B cell (primary cell): ENCODE measurements at regions not wholly inside any gene's neighbourhood (a gene's known extent, or its start where the extent isn't known, plus 50 kb on each side); places are given as distances from the start of the nearest gene placed in this dataset.

ENCODE experiments used
- ATAC-seq: fragments of 200-7000 bp; cut with Tn5 transposase; one replicate; pipeline ENCODE4 v1.10.0; 2021; ENCODE audit warnings: low read depth, mild to moderate bottlenecking, moderate number of reproducible peaks, moderate library complexity
- CTCF ChIA-PET: fragments of 350-600 bp; sonication (Branson Sonifier 250); formaldehyde crosslinking; loops from one replicate; lab custom pipeline; 2021; ENCODE audit warnings: antibody characterized with exemption, inconsistent platforms; lab: Charles Lee
- POLR2A ChIA-PET: fragments of 350-600 bp; sonication (Branson Sonifier 250); formaldehyde crosslinking; loops from one replicate; lab custom pipeline; 2021; ENCODE audit warnings: antibody characterized with exemption; lab: Charles Lee
- DNase-seq: peaks from one replicate; pipeline ENCODE4 v3.0.0; 2013
- H2AFZ ChIP-seq: 2 replicates; pipeline ENCODE4 v1.6.1; 2012; ENCODE audit warnings: mild to moderate bottlenecking, low read depth, low read length; ENCODE audit not compliant: insufficient read depth, poor library complexity, severe bottlenecking
- H3K27ac ChIP-seq, 2 donors: 1 replicate in 1 of 2; 2 replicates in 1 of 2; pipeline ENCODE4 v1.5.1; 2012 to 2013; ENCODE audit warnings: low read length in 2 of 2, mild to moderate bottlenecking in 2 of 2, moderate library complexity in 1 of 2
- H3K27me3 ChIP-seq, 4 experiments: fragments of 200-600 bp in 1 of 4; sonication (generic) in 1 of 4; replicated peaks in 1 of 4; 1 replicate in 2 of 4; 2 replicates in 2 of 4; pipeline versions ENCODE4 v1.6.1 to v1.7.0; 2013 to 2016; ENCODE audit warnings: low read length in 3 of 4, mild to moderate bottlenecking in 2 of 4, mixed read lengths in 1 of 4, moderate library complexity in 1 of 4; ENCODE audit not compliant: insufficient read depth in 4 of 4, control insufficient read depth in 3 of 4; ENCODE audit errors: control extremely low read depth in 1 of 4
- H3K36me3 ChIP-seq, 2 experiments: replicated peaks in 1 of 2; 1 replicate in 1 of 2; 2 replicates in 1 of 2; pipeline versions ENCODE4 v1.6.1 to v1.7.1; 2013; ENCODE audit warnings: low read length in 1 of 2; ENCODE audit not compliant: insufficient read depth in 2 of 2, control insufficient read depth in 1 of 2; ENCODE audit errors: control extremely low read depth in 1 of 2, extremely low read depth in 1 of 2
- H3K4me1 ChIP-seq, 2 donors: fragments of 200-600 bp in 1 of 2; sonication (generic) in 1 of 2; 1 replicate in 1 of 2; 2 replicates in 1 of 2; pipeline versions ENCODE4 v1.5.1 to v1.6.1; 2013 to 2017; ENCODE audit warnings: low read length in 2 of 2; ENCODE audit not compliant: control insufficient read depth in 2 of 2, insufficient read depth in 2 of 2
- H3K4me2 ChIP-seq: replicated peaks from 2 replicates; pipeline ENCODE3; 2012; ENCODE audit warnings: mild to moderate bottlenecking, low read depth, low read length; ENCODE audit not compliant: poor library complexity, severe bottlenecking
- H3K4me3 ChIP-seq, 5 experiments: fragments of 200-600 bp in 1 of 5; sonication (generic) in 1 of 5; 1 replicate in 3 of 5; 2 replicates in 2 of 5; pipeline versions ENCODE4 v1.5.1 to v1.7.0; 2011 to 2016; ENCODE audit warnings: low read length in 4 of 5, mild to moderate bottlenecking in 4 of 5, low read depth in 2 of 5, control low read depth in 1 of 5, moderate library complexity in 1 of 5; ENCODE audit not compliant: insufficient read depth in 1 of 5; ENCODE audit errors: control extremely low read depth in 1 of 5, extremely low read depth in 1 of 5
- H3K79me2 ChIP-seq: fragments of 200-600 bp; sonication (generic); one replicate; pipeline ENCODE4 v1.6.0; 2016; ENCODE audit warnings: low read length; ENCODE audit not compliant: control insufficient read depth, insufficient read depth
- H3K9ac ChIP-seq: fragments of 200-600 bp; sonication (generic); 2 replicates; pipeline ENCODE4 v1.6.1; 2017; ENCODE audit warnings: mild to moderate bottlenecking, low read length, moderate library complexity
- H3K9me3 ChIP-seq, 3 donors: one replicate each; pipeline versions ENCODE4 v1.6.1 to v1.7.1; 2013; ENCODE audit warnings: low read length in 2 of 3; ENCODE audit not compliant: control insufficient read depth in 2 of 3, insufficient read depth in 1 of 3; ENCODE audit errors: control extremely low read depth in 1 of 3
- H4K20me1 ChIP-seq: 2 replicates; pipeline ENCODE4 v1.6.0; 2012; ENCODE audit warnings: mild to moderate bottlenecking, low read length; ENCODE audit not compliant: insufficient read depth, control insufficient read depth, poor library complexity, severe bottlenecking
- H3K27ac Mint-ChIP-seq: one replicate; pipeline ENCODE4 v1.8.0; 2021; ENCODE audit warnings: mixed read lengths
- H3K27me3 Mint-ChIP-seq: one replicate; pipeline ENCODE4 v1.8.0; 2021; ENCODE audit warnings: mixed read lengths
- H3K4me1 Mint-ChIP-seq: one replicate; pipeline ENCODE4 v1.8.0; 2021; ENCODE audit warnings: mixed read lengths
- H3K4me3 Mint-ChIP-seq: one replicate; pipeline ENCODE4 v1.8.0; 2021; ENCODE audit warnings: mixed read lengths
- H3K9me3 Mint-ChIP-seq: one replicate; pipeline ENCODE4 v1.8.0; 2022; ENCODE audit warnings: mixed read lengths; ENCODE audit not compliant: insufficient read depth
- EZH2 ChIP-seq: IDR thresholded peaks from 2 replicates; pipeline ENCODE4 v1.6.1; 2012; ENCODE audit warnings: borderline replicate concordance, low read depth, mild to moderate bottlenecking, moderate library complexity, low read length; ENCODE audit not compliant: insufficient read depth, poor library complexity, severe bottlenecking
- WGBS: methylation state at CpG from one replicate; pipeline ENCODE4 v1.1.5; 2013; ENCODE audit warnings: missing lambda C conversion rate; ENCODE audit not compliant: insufficient coverage; 5-methylcytosine and 5-hydroxymethylcytosine counted together
- intact Hi-C: fragments of 100-400 bp; cut with micrococcal nuclease; formaldehyde crosslinking; loops from one replicate; pipeline ENCODE4 v1.10.0; 2022
- TF ChIP-seq, protein P1 (sequence below): fragments of 200-600 bp; IDR thresholded peaks from one replicate; pipeline ENCODE4 v1.8.0; 2022; ENCODE audit warnings: antibody characterized with exemption, mild to moderate bottlenecking

DNA sequence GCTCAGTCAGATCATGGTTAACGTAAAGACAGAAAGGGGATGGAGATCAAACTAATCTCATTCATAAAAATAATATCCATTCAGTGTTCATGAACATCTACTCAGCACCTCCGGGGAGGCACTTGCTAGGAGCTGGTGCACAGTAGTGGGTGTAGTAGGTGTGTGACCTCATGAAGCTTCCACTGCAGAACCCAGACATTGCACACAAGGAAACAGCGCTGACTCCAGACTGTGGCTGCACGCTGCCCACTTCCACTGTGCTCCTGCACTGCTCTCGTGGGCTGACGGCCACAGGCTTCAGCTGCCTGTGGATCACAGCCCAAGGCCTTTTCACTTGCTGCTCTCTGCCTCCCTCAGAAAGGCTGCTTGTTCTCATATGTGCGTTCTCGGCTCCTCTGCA lies 214.4 kb upstream of the ZNF507 start:
- Histone ChIP-seq H3K4me1 (no peaks in the 10 kb centered on the region), H4K20me1 (no peaks in the 10 kb centered on the region), H3K27ac (no peak overlapping the region), H3K4me2 (no peak overlapping the region), H2AFZ (no peak overlapping the region), H3K36me3 (no peaks in the 10 kb centered on the region), H3K27me3 (no peaks in the 10 kb centered on the region), H3K9ac (no peak overlapping the region), H3K79me2 (no peaks in the 10 kb centered on the region), H3K9me3 (peaks cover 0 to 7% (median 0%) of the 10 kb centered on the region in 3 donors), H3K4me3 (no peak overlapping the region)
- DNase-seq = no peak
- no peak for TF ChIP-seq EZH2
- TF ChIP-seq, protein P1, sequence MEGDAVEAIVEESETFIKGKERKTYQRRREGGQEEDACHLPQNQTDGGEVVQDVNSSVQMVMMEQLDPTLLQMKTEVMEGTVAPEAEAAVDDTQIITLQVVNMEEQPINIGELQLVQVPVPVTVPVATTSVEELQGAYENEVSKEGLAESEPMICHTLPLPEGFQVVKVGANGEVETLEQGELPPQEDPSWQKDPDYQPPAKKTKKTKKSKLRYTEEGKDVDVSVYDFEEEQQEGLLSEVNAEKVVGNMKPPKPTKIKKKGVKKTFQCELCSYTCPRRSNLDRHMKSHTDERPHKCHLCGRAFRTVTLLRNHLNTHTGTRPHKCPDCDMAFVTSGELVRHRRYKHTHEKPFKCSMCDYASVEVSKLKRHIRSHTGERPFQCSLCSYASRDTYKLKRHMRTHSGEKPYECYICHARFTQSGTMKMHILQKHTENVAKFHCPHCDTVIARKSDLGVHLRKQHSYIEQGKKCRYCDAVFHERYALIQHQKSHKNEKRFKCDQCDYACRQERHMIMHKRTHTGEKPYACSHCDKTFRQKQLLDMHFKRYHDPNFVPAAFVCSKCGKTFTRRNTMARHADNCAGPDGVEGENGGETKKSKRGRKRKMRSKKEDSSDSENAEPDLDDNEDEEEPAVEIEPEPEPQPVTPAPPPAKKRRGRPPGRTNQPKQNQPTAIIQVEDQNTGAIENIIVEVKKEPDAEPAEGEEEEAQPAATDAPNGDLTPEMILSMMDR = no peak
- whole genome bisulfite sequencing = 89% methylated on average over 6 of the region's 8 CpGs
- CTCF ChIA-PET = no interaction called here
- Mint-ChIP-seq H3K27ac (no peak overlapping the region), H3K27me3 (no peaks in the 10 kb centered on the region), H3K9me3 (peaks cover 3% of the 10 kb centered on the region), H3K4me3 (no peak overlapping the region), H3K4me1 (no peaks in the 10 kb centered on the region)
- ATAC-seq = no peak
- intact Hi-C loops = no loop called here
- POLR2A ChIA-PET = no interaction called here

DNA sequence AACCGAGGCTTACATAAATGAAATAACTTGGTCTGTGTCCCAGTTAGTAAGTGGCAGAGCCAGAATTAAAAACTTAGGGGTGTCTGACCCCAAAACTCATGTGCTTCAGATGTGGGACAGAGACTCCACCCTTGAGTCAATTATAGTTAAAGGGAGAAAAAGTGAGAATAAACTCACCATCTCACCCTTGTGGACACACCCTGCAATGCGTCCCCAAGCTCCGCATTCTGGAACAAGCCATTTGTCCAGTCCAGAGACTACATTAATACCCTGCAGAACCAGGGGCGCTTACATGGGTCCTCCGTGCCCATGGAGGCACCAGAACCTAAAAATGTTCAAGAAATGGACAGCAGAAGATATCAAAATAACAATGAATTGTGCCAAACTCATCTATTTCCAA lies 207.0 kb upstream of the ZNF507 start:
- H2AFZ ChIP-seq = no peak overlapping the region
- WGBS = 93% methylated on average over 5 of the region's 5 CpGs
- H3K9me3 ChIP-seq = no peaks in the 10 kb centered on the region
- Mint-ChIP-seq H3K4me1 (no peaks in the 10 kb centered on the region), H3K27ac (no peak overlapping the region), H3K27me3 (no peaks in the 10 kb centered on the region), H3K9me3 (peaks cover 3% of the 10 kb centered on the region), H3K4me3 (no peak overlapping the region)
- ATAC-seq (no peak), DNase-seq (no peak)
- H3K9ac ChIP-seq = no peak overlapping the region
- no peak overlapping the region for H3K27ac ChIP-seq
- CTCF ChIA-PET = no interaction called here
- intact Hi-C loops = no loop called here
- H3K36me3 ChIP-seq = no peaks in the 10 kb centered on the region
- H3K4me1 ChIP-seq = no peaks in the 10 kb centered on the region
- POLR2A ChIA-PET = no interaction called here
- no peak for TF ChIP-seq EZH2
- TF ChIP-seq, protein P1 = no peak
- no peak overlapping the region for H3K4me3 ChIP-seq
- no peaks in the 10 kb centered on the region for H3K27me3 ChIP-seq
- no peaks in the 10 kb centered on the region for H3K79me2 ChIP-seq
- H4K20me1 ChIP-seq = no peaks in the 10 kb centered on the region
- H3K4me2 ChIP-seq = no peak overlapping the region
